GM23248 (cell line): ENCODE measurements at regions not wholly inside any gene's neighbourhood (a gene's known extent, or its start where the extent isn't known, plus 50 kb on each side); places are given as distances from the start of the nearest gene placed in this dataset.
"Not testable (repeated sequence)": the region's sequence is repeated elsewhere in the genome, so short reads cannot be mapped to it uniquely, and the experiment has no call there.

Experiments
- DNase-seq: peaks from one replicate; pipeline ENCODE4 v3.0.0-alpha.2; 2015
- H2AFZ ChIP-seq: fragments of 200-600 bp; sonication (generic); 2 replicates; pipeline ENCODE4 v1.6.1; 2016; ENCODE audit warnings: antibody characterized with exemption
- H3F3A ChIP-seq: fragments of 200-600 bp; sonication (generic); 2 replicates; pipeline ENCODE4 v1.6.1; 2016; ENCODE audit warnings: mild to moderate bottlenecking, antibody characterized with exemption, mixed run types; ENCODE audit not compliant: insufficient read depth
- H3K27ac ChIP-seq: fragments of 200-600 bp; sonication (generic); 2 replicates; pipeline ENCODE4 v1.5.1; 2016; ENCODE audit warnings: mild to moderate bottlenecking
- H3K27me3 ChIP-seq: fragments of 200-600 bp; sonication (generic); replicated peaks from 2 replicates; pipeline ENCODE4 v1.6.1; 2016; ENCODE audit warnings: mild to moderate bottlenecking; ENCODE audit not compliant: insufficient read depth
- H3K36me3 ChIP-seq: fragments of 200-600 bp; sonication (generic); 2 replicates; pipeline ENCODE4 v1.6.1; 2016; ENCODE audit warnings: low read depth, mild to moderate bottlenecking
- H3K4me1 ChIP-seq: fragments of 200-600 bp; sonication (generic); 2 replicates; pipeline ENCODE4 v1.6.1; 2016; ENCODE audit warnings: mild to moderate bottlenecking; ENCODE audit not compliant: insufficient read depth
- H3K4me2 ChIP-seq: fragments of 200-600 bp; sonication (generic); one replicate; pipeline ENCODE4 v1.6.1; 2016; ENCODE audit warnings: mild to moderate bottlenecking; ENCODE audit not compliant: unreplicated experiment
- H3K4me3 ChIP-seq: fragments of 200-600 bp; sonication (generic); 2 replicates; pipeline ENCODE4 v1.5.1; 2016; ENCODE audit warnings: mild to moderate bottlenecking
- H3K79me2 ChIP-seq: fragments of 200-600 bp; sonication (generic); 2 replicates; pipeline ENCODE4 v1.6.1; 2016; ENCODE audit warnings: mild to moderate bottlenecking; ENCODE audit not compliant: insufficient read depth
- H3K9ac ChIP-seq: fragments of 200-600 bp; sonication (generic); 2 replicates; pipeline ENCODE4 v1.6.1; 2016; ENCODE audit warnings: mild to moderate bottlenecking
- H3K9me2 ChIP-seq: fragments of 200-600 bp; sonication (generic); 2 replicates; pipeline ENCODE4 v1.6.1; 2016; ENCODE audit warnings: mixed run types, mild to moderate bottlenecking, moderate library complexity; ENCODE audit not compliant: insufficient read depth
- H3K9me3 ChIP-seq: fragments of 200-600 bp; sonication (generic); one replicate; pipeline ENCODE4 v1.6.1; 2017; ENCODE audit warnings: low read depth
- H4K20me1 ChIP-seq: fragments of 200-600 bp; sonication (generic); 2 replicates; pipeline ENCODE4 v1.6.0; 2016; ENCODE audit not compliant: insufficient read depth
- EZH2 ChIP-seq: fragments of 200-600 bp; sonication (generic); IDR thresholded peaks from 2 replicates; pipeline ENCODE4 v1.6.1; 2018; ENCODE audit warnings: antibody characterized with exemption, mild to moderate bottlenecking; ENCODE audit not compliant: insufficient read depth, poor library complexity, severe bottlenecking
- EZH2phosphoT487 ChIP-seq: fragments of 200-600 bp; sonication (generic); IDR thresholded peaks from 2 replicates; pipeline ENCODE4 v1.6.1; 2018; ENCODE audit warnings: antibody characterized with exemption, moderate library complexity, mild to moderate bottlenecking, low read depth; ENCODE audit not compliant: insufficient read depth
- WGBS, 2 experiments: methylation state at CpG; one replicate each; pipeline ENCODE4 v1.1.6; 2015 to 2017; ENCODE audit warnings: low lambda C conversion rate in 2 of 2, low coverage in 1 of 2; ENCODE audit errors: missing lambda C conversion rate in 2 of 2; 5-methylcytosine and 5-hydroxymethylcytosine counted together
- in situ Hi-C: fragments of 300-500 bp; cut with MboI; formaldehyde crosslinking; loops from 2 replicates; pipeline ENCODE4 v1.15.0; 2020

DNA sequence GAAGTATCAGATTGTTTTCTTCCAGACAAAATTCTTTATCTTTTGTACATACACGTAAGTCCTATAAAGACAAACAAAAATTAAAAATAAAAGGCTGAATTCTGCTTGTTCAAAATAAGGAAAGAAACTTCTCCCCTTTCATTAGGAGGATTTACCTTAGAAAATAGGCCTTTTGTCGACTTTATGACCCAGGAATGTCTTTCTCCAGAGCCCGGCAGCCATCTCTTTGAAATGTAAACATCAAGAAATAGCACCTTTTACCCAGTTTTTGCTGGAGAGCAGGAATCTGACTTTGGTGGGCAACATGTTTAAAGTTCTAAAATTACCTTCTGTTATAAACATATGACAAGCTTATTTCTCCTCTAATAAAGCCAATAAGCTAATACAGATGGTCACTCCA, 373.0 kb upstream of the FTMT start:
- no peaks in the 10 kb centered on the region for H3F3A ChIP-seq
- in situ Hi-C loops = no loop called here
- H3K4me2 ChIP-seq = no peak overlapping the region
- no peak overlapping the region for H3K27ac ChIP-seq
- TF ChIP-seq EZH2phosphoT487 = no peak
- no peak for TF ChIP-seq EZH2
- no peaks in the 10 kb centered on the region for H3K9me3 ChIP-seq
- no peaks in the 10 kb centered on the region for H3K4me1 ChIP-seq
- H3K36me3 ChIP-seq = no peaks in the 10 kb centered on the region
- H3K27me3 ChIP-seq = no peaks in the 10 kb centered on the region
- DNase-seq = no peak
- no peaks in the 10 kb centered on the region for H3K79me2 ChIP-seq
- no peaks in the 10 kb centered on the region for H3K9me2 ChIP-seq
- no peaks in the 10 kb centered on the region for H4K20me1 ChIP-seq
- H2AFZ ChIP-seq = no peak overlapping the region
- WGBS, 2 experiments = 62 to 72% methylated on average over 3 of the region's 3 CpGs
- no peak overlapping the region for H3K4me3 ChIP-seq
- no peak overlapping the region for H3K9ac ChIP-seq

DNA sequence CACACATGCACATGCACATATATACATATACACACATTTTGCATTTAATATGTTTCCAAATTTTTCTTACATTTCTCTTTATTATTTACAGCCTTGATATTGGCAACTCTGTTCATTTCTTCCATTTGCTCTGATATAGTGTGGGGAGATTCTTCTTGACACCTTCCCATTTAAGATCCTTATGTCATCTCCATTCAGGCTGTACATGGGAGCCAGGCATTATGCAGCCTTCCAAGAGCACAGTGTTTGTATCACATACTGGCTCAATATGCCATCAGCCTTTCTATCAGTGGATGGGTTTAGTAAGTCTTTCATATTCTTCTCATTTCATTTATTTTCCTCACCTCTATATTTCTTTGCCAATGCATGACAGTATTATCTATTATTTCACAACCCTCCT, 372.3 kb upstream of the FTMT start:
- no peak overlapping the region for H3K27ac ChIP-seq
- in situ Hi-C loops = no loop called here
- TF ChIP-seq EZH2 (no peak), EZH2phosphoT487 (no peak)
- no peaks in the 10 kb centered on the region for H3F3A ChIP-seq
- no peaks in the 10 kb centered on the region for H3K9me2 ChIP-seq
- no peak overlapping the region for H3K4me2 ChIP-seq
- no peak for DNase-seq
- H3K27me3 ChIP-seq = no peaks in the 10 kb centered on the region
- no peaks in the 10 kb centered on the region for H3K4me1 ChIP-seq
- H3K4me3 ChIP-seq = no peak overlapping the region
- H4K20me1 ChIP-seq = no peaks in the 10 kb centered on the region
- no peaks in the 10 kb centered on the region for H3K36me3 ChIP-seq
- no peak overlapping the region for H3K9ac ChIP-seq
- no peaks in the 10 kb centered on the region for H3K79me2 ChIP-seq
- H3K9me3 ChIP-seq = no peaks in the 10 kb centered on the region
- H2AFZ ChIP-seq = no peak overlapping the region

- Histone ChIP-seq H3K4me1 (no peaks in the 10 kb centered on the region), H4K20me1 (no peaks in the 10 kb centered on the region), H3K4me2 (no peak overlapping the region), H3K9me3 (no peaks in the 10 kb centered on the region), H3K79me2 (no peaks in the 10 kb centered on the region), H3K9ac (no peak overlapping the region), H3K27ac (no peak overlapping the region), H3K27me3 (no peaks in the 10 kb centered on the region), H3K36me3 (no peaks in the 10 kb centered on the region), H3K4me3 (no peak overlapping the region), H3F3A (no peaks in the 10 kb centered on the region), H3K9me2 (no peaks in the 10 kb centered on the region), H2AFZ (no peak overlapping the region)
- 64 to 65% methylated on average over 5 of the region's 5 CpGs for WGBS, 2 experiments
- TF ChIP-seq EZH2phosphoT487 (no peak), EZH2 (no peak)
- DNase-seq = no peak
- in situ Hi-C loops = no loop called here
Measured at GRCh38 chr5:121485281-121485680, 366.4 kb upstream of the FTMT start.

- WGBS, 2 experiments = 37 to 61% methylated on average over 2 of the region's 2 CpGs
- H3K27ac ChIP-seq, in situ Hi-C loops: not testable (repeated sequence)
Measured at GRCh38 chr5:121485999-121486398, 365.7 kb upstream of the FTMT start.

GRCh38 chr5:121489972-121490371, 361.7 kb upstream of the FTMT start:
- Histone ChIP-seq H3K9me3 (no peaks in the 10 kb centered on the region), H3K27ac (no peak overlapping the region), H3K4me2 (no peak overlapping the region), H3K79me2 (no peaks in the 10 kb centered on the region), H3K9me2 (no peaks in the 10 kb centered on the region), H3K9ac (no peak overlapping the region), H3K36me3 (no peaks in the 10 kb centered on the region), H3K4me1 (no peaks in the 10 kb centered on the region), H4K20me1 (no peaks in the 10 kb centered on the region), H3F3A (no peaks in the 10 kb centered on the region), H3K27me3 (no peaks in the 10 kb centered on the region), H2AFZ (no peak overlapping the region), H3K4me3 (no peak overlapping the region)
- in situ Hi-C loops = no loop called here
- no peak for TF ChIP-seq EZH2
- TF ChIP-seq EZH2phosphoT487 = no peak
- no peak for DNase-seq

More at GRCh38 chr5:121485999-121486398, 365.7 kb upstream of the FTMT start:
- not testable (repeated sequence) for H2AFZ ChIP-seq, H3K4me2 ChIP-seq, H3K9me2 ChIP-seq, H3K4me3 ChIP-seq, H3K4me1 ChIP-seq, H3K9ac ChIP-seq, H3K27me3 ChIP-seq, H3F3A ChIP-seq, H3K36me3 ChIP-seq, H4K20me1 ChIP-seq, H3K79me2 ChIP-seq, DNase-seq, H3K9me3 ChIP-seq
